DND-41 (cell line): ENCODE measurements at regions not wholly inside any gene's neighbourhood (a gene's known extent, or its start where the extent isn't known, plus 50 kb on each side); places are given as distances from the start of the nearest gene placed in this dataset.

Experiments
- ATAC-seq: fragments of 200-7000 bp; cut with Tn5 transposase; 3 replicates; pipeline ENCODE4 v1.9.1; 2021; ENCODE audit warnings: low read depth; ENCODE audit not compliant: insufficient read depth
- DNase-seq: peaks from one replicate; pipeline ENCODE4 v3.0.0-alpha.2; 2020
- H2AFZ ChIP-seq: 2 replicates; pipeline ENCODE4 v1.6.0; 2012; ENCODE audit warnings: low read depth, low read length
- H3K27ac ChIP-seq: 2 replicates; pipeline ENCODE4 v1.5.1; 2012; ENCODE audit warnings: low read length, inconsistent platforms
- H3K27me3 ChIP-seq: fragments of 200-600 bp; sonication (generic); 2 replicates; pipeline ENCODE4 v1.6.0; 2012; ENCODE audit warnings: low read length, mild to moderate bottlenecking, inconsistent platforms; ENCODE audit not compliant: insufficient read depth, poor library complexity
- H3K36me3 ChIP-seq: 2 replicates; pipeline ENCODE4 v1.5.1; 2012; ENCODE audit warnings: low read length, inconsistent platforms; ENCODE audit not compliant: insufficient read depth
- H3K4me1 ChIP-seq: 2 replicates; pipeline ENCODE4 v1.5.1; 2012; ENCODE audit warnings: mild to moderate bottlenecking, low read length; ENCODE audit not compliant: insufficient read depth
- H3K4me2 ChIP-seq: 2 replicates; pipeline ENCODE4 v1.6.0; 2012; ENCODE audit warnings: mild to moderate bottlenecking, moderate library complexity, low read length, inconsistent platforms; ENCODE audit not compliant: insufficient read depth
- H3K4me3 ChIP-seq, 2 experiments: fragments of 200-600 bp in 1 of 2; shearing (Covaris generic) in 1 of 2; 2 replicates each; pipeline ENCODE4 v1.5.1; 2012 to 2016; ENCODE audit warnings: inconsistent platforms in 2 of 2, low read length in 2 of 2, mild to moderate bottlenecking in 2 of 2, low read depth in 1 of 2, moderate library complexity in 1 of 2
- H3K79me2 ChIP-seq: 2 replicates; pipeline ENCODE4 v1.6.0; 2012; ENCODE audit warnings: low read length, inconsistent platforms; ENCODE audit not compliant: insufficient read depth
- H3K9ac ChIP-seq: 2 replicates; pipeline ENCODE4 v1.6.0; 2012; ENCODE audit warnings: low read depth, mild to moderate bottlenecking, inconsistent platforms, low read length, moderate library complexity
- H3K9me3 ChIP-seq: 2 replicates; pipeline ENCODE4 v1.5.1; 2012; ENCODE audit warnings: low read length, moderate library complexity, mild to moderate bottlenecking, inconsistent platforms; ENCODE audit not compliant: insufficient read depth, severe bottlenecking
- H4K20me1 ChIP-seq: 2 replicates; pipeline ENCODE4 v1.6.0; 2012; ENCODE audit warnings: low read length; ENCODE audit not compliant: insufficient read depth
- CTCF ChIP-seq: IDR thresholded peaks from 2 replicates; pipeline ENCODE4 v1.5.1; 2012; ENCODE audit warnings: borderline replicate concordance, low read length, moderate library complexity, mild to moderate bottlenecking; ENCODE audit not compliant: poor library complexity, severe bottlenecking; ENCODE audit errors: extremely low read depth
- EZH2 ChIP-seq: IDR thresholded peaks from 3 replicates; pipeline ENCODE4 v1.6.1; 2012; ENCODE audit warnings: borderline replicate concordance, low read depth, mild to moderate bottlenecking, moderate library complexity, low read length, inconsistent platforms; ENCODE audit not compliant: severe bottlenecking

GRCh38 chr7:94240902-94241301, 153.8 kb upstream of the COL1A2 start:
- Histone ChIP-seq H4K20me1 (no peaks in the 10 kb centered on the region), H3K9ac (no peak overlapping the region), H3K36me3 (no peaks in the 10 kb centered on the region), H3K79me2 (no peaks in the 10 kb centered on the region), H3K4me2 (no peak overlapping the region), H2AFZ (no peak overlapping the region), H3K4me3 (no peak overlapping the region), H3K27ac (no peak overlapping the region), H3K4me1 (no peaks in the 10 kb centered on the region), H3K27me3 (peaks cover 3% of the 10 kb centered on the region), H3K9me3 (no peaks in the 10 kb centered on the region)
- no peak for DNase-seq
- TF ChIP-seq CTCF = no peak
- no peak for TF ChIP-seq EZH2
- ATAC-seq = no peak

- DNase-seq = no peak
- H3K27ac ChIP-seq = no peak overlapping the region
- no peaks in the 10 kb centered on the region for H4K20me1 ChIP-seq
- no peaks in the 10 kb centered on the region for H3K9me3 ChIP-seq
- no peak overlapping the region for H3K4me3 ChIP-seq
- H3K4me1 ChIP-seq = no peaks in the 10 kb centered on the region
- H2AFZ ChIP-seq = no peak overlapping the region
- H3K4me2 ChIP-seq = no peak overlapping the region
- no peak for TF ChIP-seq CTCF
- no peak for TF ChIP-seq EZH2
- peaks cover 3% of the 10 kb centered on the region for H3K27me3 ChIP-seq
- no peak for ATAC-seq
- no peak overlapping the region for H3K9ac ChIP-seq
- no peaks in the 10 kb centered on the region for H3K79me2 ChIP-seq
- H3K36me3 ChIP-seq = no peaks in the 10 kb centered on the region
Observed at GRCh38 chr7:94241402-94241925, 153.2 kb upstream of the COL1A2 start.

- H3K9ac ChIP-seq = no peak overlapping the region
- peaks cover 3% of the 10 kb centered on the region for H3K27me3 ChIP-seq
- H4K20me1 ChIP-seq = no peaks in the 10 kb centered on the region
- TF ChIP-seq CTCF (no peak), EZH2 (no peak)
- no peak overlapping the region for H3K27ac ChIP-seq
- no peak for ATAC-seq
- H2AFZ ChIP-seq = no peak overlapping the region
- no peaks in the 10 kb centered on the region for H3K4me1 ChIP-seq
- no peaks in the 10 kb centered on the region for H3K79me2 ChIP-seq
- H3K4me2 ChIP-seq = no peak overlapping the region
- no peaks in the 10 kb centered on the region for H3K36me3 ChIP-seq
- H3K4me3 ChIP-seq = no peak overlapping the region
- no peak for DNase-seq
- no peaks in the 10 kb centered on the region for H3K9me3 ChIP-seq
Observed at GRCh38 chr7:94243066-94243711, 151.5 kb upstream of the COL1A2 start.
